Hepatocyte (in vitro differentiated cells): ENCODE measurements at regions not wholly inside any gene's neighbourhood (a gene's known extent, or its start where the extent isn't known, plus 50 kb on each side); places are given as distances from the start of the nearest gene placed in this dataset.

ENCODE experiments used
- DNase-seq: peaks from one replicate; pipeline ENCODE4 v3.0.0-alpha.2; 2016; ENCODE audit warnings: low spot score
- H2AFZ ChIP-seq: fragments of 200-600 bp; sonication (generic); 2 replicates; pipeline ENCODE4 v1.6.0; 2016; ENCODE audit warnings: antibody characterized with exemption, mild to moderate bottlenecking
- H3K27ac ChIP-seq: fragments of 200-600 bp; sonication (generic); 2 replicates; pipeline ENCODE4 v1.5.1; 2016; ENCODE audit warnings: mild to moderate bottlenecking
- H3K27me3 ChIP-seq: fragments of 200-600 bp; sonication (generic); 2 replicates; pipeline ENCODE4 v1.6.1; 2016
- H3K36me3 ChIP-seq: fragments of 200-600 bp; sonication (generic); replicated peaks from 2 replicates; pipeline ENCODE4 v1.5.1; 2016; ENCODE audit warnings: low read depth; ENCODE audit not compliant: insufficient read depth
- H3K4me1 ChIP-seq: fragments of 200-600 bp; sonication (generic); 2 replicates; pipeline ENCODE4 v1.5.1; 2016; ENCODE audit warnings: mild to moderate bottlenecking, moderate library complexity; ENCODE audit not compliant: insufficient read depth
- H3K4me2 ChIP-seq: fragments of 200-600 bp; sonication (generic); 2 replicates; pipeline ENCODE4 v1.6.0; 2016
- H3K4me3 ChIP-seq: fragments of 200-600 bp; sonication (generic); 2 replicates; pipeline ENCODE4 v1.5.1; 2016; ENCODE audit warnings: mild to moderate bottlenecking
- H3K79me2 ChIP-seq: fragments of 200-600 bp; sonication (generic); 2 replicates; pipeline ENCODE4 v1.6.0; 2017; ENCODE audit warnings: mild to moderate bottlenecking
- H3K9me2 ChIP-seq: fragments of 200-600 bp; sonication (generic); replicated peaks from 2 replicates; pipeline ENCODE4 v1.6.0; 2017; ENCODE audit warnings: mild to moderate bottlenecking; ENCODE audit not compliant: insufficient read depth
- H3K9me3 ChIP-seq: fragments of 200-600 bp; sonication (generic); 2 replicates; pipeline ENCODE4 v1.5.1; 2016; ENCODE audit warnings: low read depth, mild to moderate bottlenecking
- H4K20me1 ChIP-seq: fragments of 200-600 bp; sonication (generic); 2 replicates; pipeline ENCODE4 v1.6.0; 2016; ENCODE audit warnings: mild to moderate bottlenecking; ENCODE audit not compliant: insufficient read depth, poor library complexity, severe bottlenecking
- EZH2 ChIP-seq: fragments of 200-600 bp; sonication (generic); IDR thresholded peaks from 2 replicates; pipeline ENCODE4 v1.6.1; 2016; ENCODE audit warnings: antibody characterized with exemption, mild to moderate bottlenecking, borderline replicate concordance
- EZH2phosphoT487 ChIP-seq: fragments of 200-600 bp; sonication (generic); IDR thresholded peaks from one replicate; pipeline ENCODE4 v1.6.1; 2018; ENCODE audit warnings: antibody characterized with exemption, mild to moderate bottlenecking, low read depth, moderate library complexity; ENCODE audit not compliant: unreplicated experiment, severe bottlenecking
- WGBS: methylation state at CpG from one replicate; pipeline ENCODE4 v1.1.6; 2016; ENCODE audit warnings: low lambda C conversion rate; ENCODE audit errors: missing lambda C conversion rate; 5-methylcytosine and 5-hydroxymethylcytosine counted together
- TF ChIP-seq, protein P1 (sequence below): fragments of 200-600 bp; sonication (generic); IDR thresholded peaks from 2 replicates; pipeline ENCODE4 v1.5.1; 2016; ENCODE audit warnings: antibody characterized with exemption, mild to moderate bottlenecking; ENCODE audit not compliant: poor library complexity

DNA sequence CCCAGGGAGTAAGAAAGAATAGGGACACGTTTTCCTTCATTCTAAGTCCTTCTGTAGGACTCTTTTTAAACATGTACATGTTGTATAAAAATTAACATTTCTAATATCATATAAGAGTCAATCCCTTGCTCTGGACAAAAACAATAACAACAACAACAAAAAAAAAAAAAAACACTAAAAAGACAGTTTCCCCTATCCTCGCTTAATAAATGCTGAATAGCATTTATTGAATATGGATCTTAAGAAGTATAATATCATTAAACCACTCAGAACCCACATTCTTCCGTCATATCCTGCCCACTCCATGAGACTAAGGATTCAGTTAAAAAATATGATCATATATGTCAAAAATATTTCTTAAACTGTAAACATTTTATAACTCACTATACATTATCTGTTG, 145.1 kb downstream of the AQP9 start:
- Histone ChIP-seq H3K9me3 (no peaks in the 10 kb centered on the region), H4K20me1 (no peaks in the 10 kb centered on the region), H3K79me2 (no peaks in the 10 kb centered on the region), H3K27ac (no peak overlapping the region), H3K27me3 (no peaks in the 10 kb centered on the region), H3K9me2 (no peaks in the 10 kb centered on the region), H3K4me1 (peaks cover 5% of the 10 kb centered on the region), H3K4me2 (no peak overlapping the region), H3K36me3 (no peaks in the 10 kb centered on the region), H3K4me3 (no peak overlapping the region), H2AFZ (no peak overlapping the region)
- 93% methylated on average over 3 of the region's 3 CpGs for WGBS
- DNase-seq: no peak
- TF ChIP-seq EZH2phosphoT487 (no peak), EZH2 (no peak)
- TF ChIP-seq, protein P1, sequence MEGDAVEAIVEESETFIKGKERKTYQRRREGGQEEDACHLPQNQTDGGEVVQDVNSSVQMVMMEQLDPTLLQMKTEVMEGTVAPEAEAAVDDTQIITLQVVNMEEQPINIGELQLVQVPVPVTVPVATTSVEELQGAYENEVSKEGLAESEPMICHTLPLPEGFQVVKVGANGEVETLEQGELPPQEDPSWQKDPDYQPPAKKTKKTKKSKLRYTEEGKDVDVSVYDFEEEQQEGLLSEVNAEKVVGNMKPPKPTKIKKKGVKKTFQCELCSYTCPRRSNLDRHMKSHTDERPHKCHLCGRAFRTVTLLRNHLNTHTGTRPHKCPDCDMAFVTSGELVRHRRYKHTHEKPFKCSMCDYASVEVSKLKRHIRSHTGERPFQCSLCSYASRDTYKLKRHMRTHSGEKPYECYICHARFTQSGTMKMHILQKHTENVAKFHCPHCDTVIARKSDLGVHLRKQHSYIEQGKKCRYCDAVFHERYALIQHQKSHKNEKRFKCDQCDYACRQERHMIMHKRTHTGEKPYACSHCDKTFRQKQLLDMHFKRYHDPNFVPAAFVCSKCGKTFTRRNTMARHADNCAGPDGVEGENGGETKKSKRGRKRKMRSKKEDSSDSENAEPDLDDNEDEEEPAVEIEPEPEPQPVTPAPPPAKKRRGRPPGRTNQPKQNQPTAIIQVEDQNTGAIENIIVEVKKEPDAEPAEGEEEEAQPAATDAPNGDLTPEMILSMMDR: no peak

DNA sequence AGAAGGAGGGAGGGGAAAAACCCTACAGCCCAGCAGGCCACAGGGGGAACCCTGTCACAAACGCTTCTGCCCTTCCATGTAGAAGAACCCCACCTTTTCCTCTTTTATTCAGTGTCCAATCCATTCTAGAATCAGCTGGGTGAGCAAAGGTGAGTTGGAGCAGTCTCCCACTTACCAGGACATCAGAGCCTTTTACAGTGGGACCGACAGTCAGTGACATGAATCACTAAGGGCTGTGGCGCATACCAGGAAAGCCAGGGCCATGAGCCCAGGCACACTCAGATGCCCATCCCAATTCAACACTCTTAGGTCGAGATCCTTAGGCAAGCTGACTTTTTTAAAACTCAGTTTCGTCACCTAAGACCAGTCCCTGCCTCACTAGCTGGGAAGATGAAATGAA, 146.1 kb downstream of the AQP9 start:
- no peaks in the 10 kb centered on the region for H3K9me2 ChIP-seq
- no peaks in the 10 kb centered on the region for H3K9me3 ChIP-seq
- TF ChIP-seq, protein P1: no peak
- TF ChIP-seq EZH2 (no peak), EZH2phosphoT487 (no peak)
- no peak overlapping the region for H3K27ac ChIP-seq
- no peak overlapping the region for H3K4me3 ChIP-seq
- H3K4me1 ChIP-seq: peaks cover 5% of the 10 kb centered on the region
- no peaks in the 10 kb centered on the region for H3K36me3 ChIP-seq
- H3K27me3 ChIP-seq: no peaks in the 10 kb centered on the region
- no peak overlapping the region for H3K4me2 ChIP-seq
- no peaks in the 10 kb centered on the region for H3K79me2 ChIP-seq
- no peak for DNase-seq
- no peaks in the 10 kb centered on the region for H4K20me1 ChIP-seq
- H2AFZ ChIP-seq: no peak overlapping the region
- WGBS: 90% methylated on average over 5 of the region's 5 CpGs

DNA sequence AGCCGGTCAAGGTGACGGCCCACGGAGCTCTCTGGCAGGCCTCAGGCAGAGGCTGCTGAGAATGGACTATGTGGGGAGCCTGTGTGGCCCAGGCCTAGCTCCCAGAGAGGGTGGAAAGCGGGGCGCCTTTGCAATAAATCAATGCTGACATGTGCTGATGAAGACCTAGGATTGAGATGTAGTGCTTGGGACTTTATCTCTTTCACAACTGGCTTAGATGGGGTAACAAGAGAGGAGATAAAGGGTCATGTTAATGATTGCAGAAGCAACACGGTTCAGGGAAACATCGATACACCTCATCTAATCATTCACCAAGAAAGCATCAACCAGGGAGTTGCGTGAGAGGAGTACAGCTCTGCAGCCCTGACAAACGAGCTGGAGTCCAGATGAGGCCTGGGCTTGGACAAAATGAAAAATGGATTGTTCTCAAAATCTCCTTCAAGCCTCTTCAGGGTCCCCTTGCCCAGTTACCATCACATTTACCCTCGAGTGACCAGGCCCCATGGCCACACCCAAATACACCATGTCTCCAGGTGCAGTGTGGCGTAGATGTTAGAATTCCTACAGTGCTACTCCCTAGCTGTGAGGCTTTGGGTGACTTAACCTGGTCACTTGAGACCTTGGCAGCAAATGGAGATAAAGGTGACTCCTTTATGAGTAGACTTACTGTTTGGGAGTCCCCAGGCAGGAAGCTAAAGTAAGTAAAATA, 146.4 kb upstream of the LIPC start:
- H3K4me2 ChIP-seq: no peak overlapping the region
- WGBS: 66% methylated on average over 11 of the region's 11 CpGs
- peak overlapping the region; percentile 88 for H3K27ac ChIP-seq

More for the DNA sequence above, 146.4 kb upstream of the LIPC start:
- H3K4me3 ChIP-seq: no peak overlapping the region
- TF ChIP-seq, protein P1: no peak
- TF ChIP-seq EZH2phosphoT487: no peak
- no peak for TF ChIP-seq EZH2
- H3K79me2 ChIP-seq: no peaks in the 10 kb centered on the region
- no peaks in the 10 kb centered on the region for H3K9me3 ChIP-seq
- no peak overlapping the region for H2AFZ ChIP-seq
- H4K20me1 ChIP-seq: no peaks in the 10 kb centered on the region
- H3K27me3 ChIP-seq: no peaks in the 10 kb centered on the region
- H3K4me1 ChIP-seq: peaks cover 5% of the 10 kb centered on the region
- H3K9me2 ChIP-seq: no peaks in the 10 kb centered on the region
- H3K36me3 ChIP-seq: no peaks in the 10 kb centered on the region
- DNase-seq: peak; percentile 43
